H1 (cell line): ENCODE measurements at regions not wholly inside any gene's neighbourhood (a gene's known extent, or its start where the extent isn't known, plus 50 kb on each side); places are given as distances from the start of the nearest gene placed in this dataset.

ENCODE experiments used
- CTCF ChIA-PET: fragments of 300-600 bp; sonication (Branson Sonifier 250); formaldehyde crosslinking; loops from one replicate; lab custom pipeline; 2021; ENCODE audit not compliant: partially characterized antibody; lab: Charles Lee
- POLR2A ChIA-PET: fragments of 300-600 bp; sonication (Branson Sonifier 250); formaldehyde crosslinking; loops from one replicate; lab custom pipeline; 2021; ENCODE audit warnings: inconsistent platforms; ENCODE audit not compliant: partially characterized antibody; lab: Charles Lee
- DNase-seq, 2 experiments: peaks; one replicate each; pipeline versions ENCODE4 v3.0.0 to v3.0.0-alpha.2; 2010 to 2022; ENCODE audit warnings: low spot score in 2 of 2, low read depth in 1 of 2, mixed read lengths in 1 of 2
- FAIRE-seq: peaks from 2 replicates; lab custom pipeline; 2011; peaks lifted over from hg19 to GRCh38; lab: Jason Lieb, UNC
- H2AFZ ChIP-seq: 2 replicates; pipeline ENCODE4 v1.8.1; 2012; ENCODE audit warnings: low read length, inconsistent platforms
- H2AK5ac ChIP-seq: 2 replicates; pipeline ENCODE4 v1.6.1; 2013; ENCODE audit warnings: low read depth, low read length
- H2BK120ac ChIP-seq: replicated peaks from 2 replicates; pipeline ENCODE3; 2013; ENCODE audit warnings: low read depth, low read length, inconsistent platforms
- H2BK12ac ChIP-seq: 2 replicates; pipeline ENCODE4 v1.6.1; 2013; ENCODE audit warnings: low read depth, low read length
- H2BK15ac ChIP-seq: 2 replicates; pipeline ENCODE4 v1.6.1; 2013; ENCODE audit warnings: low read length
- H2BK20ac ChIP-seq: 2 replicates; pipeline ENCODE4 v1.6.1; 2013; ENCODE audit warnings: low read length
- H2BK5ac ChIP-seq: 2 replicates; pipeline ENCODE4 v1.6.1; 2013; ENCODE audit warnings: low read depth, low read length
- H3K14ac ChIP-seq: 2 replicates; pipeline ENCODE4 v1.6.1; 2013; ENCODE audit warnings: inconsistent platforms; ENCODE audit not compliant: insufficient read length
- H3K18ac ChIP-seq: 2 replicates; pipeline ENCODE4 v1.6.1; 2013; ENCODE audit warnings: low read length; ENCODE audit errors: extremely low read depth
- H3K23ac ChIP-seq: 2 replicates; pipeline ENCODE4 v1.6.1; 2013; ENCODE audit warnings: inconsistent platforms; ENCODE audit not compliant: insufficient read length
- H3K23me2 ChIP-seq: 2 replicates; pipeline ENCODE4 v1.6.1; 2013; ENCODE audit warnings: low read depth, low read length
- H3K27ac ChIP-seq: 2 replicates; pipeline ENCODE4 v1.6.1; 2011; ENCODE audit warnings: low read depth, low read length, inconsistent platforms
- H3K27me3 ChIP-seq, 4 experiments: replicated peaks in 1 of 4; 1 replicate in 1 of 4; 2 replicates in 3 of 4; pipeline versions ENCODE4 v1.6.1 to v1.8.1; 2011 to 2013; ENCODE audit warnings: low read length in 3 of 4, mild to moderate bottlenecking in 3 of 4, inconsistent platforms in 2 of 4, mixed read lengths in 2 of 4, moderate library complexity in 1 of 4; ENCODE audit not compliant: control insufficient read depth in 3 of 4, insufficient read depth in 3 of 4; ENCODE audit errors: extremely low read depth in 1 of 4
- H3K36me3 ChIP-seq, 4 experiments: 2 replicates each; pipeline versions ENCODE4 v1.6.1 to v1.8.1; 2011 to 2013; ENCODE audit warnings: mild to moderate bottlenecking in 4 of 4, low read length in 3 of 4, moderate library complexity in 2 of 4, control low read depth in 1 of 4, inconsistent platforms in 1 of 4; ENCODE audit not compliant: insufficient read depth in 4 of 4, control insufficient read depth in 2 of 4
- H3K4ac ChIP-seq: replicated peaks from 2 replicates; pipeline ENCODE3; 2013; ENCODE audit warnings: low read length, low read depth, mixed read lengths, inconsistent platforms; ENCODE audit not compliant: insufficient read length
- H3K4me1 ChIP-seq, 4 experiments: replicated peaks in 1 of 4; 1 replicate in 1 of 4; 2 replicates in 3 of 4; pipeline versions ENCODE4 v1.6.1 to v1.8.1; 2011 to 2013; ENCODE audit warnings: low read length in 3 of 4, inconsistent platforms in 2 of 4, mixed read lengths in 1 of 4; ENCODE audit not compliant: insufficient read depth in 4 of 4, control insufficient read depth in 3 of 4
- H3K4me2 ChIP-seq, 2 experiments: 2 replicates each; pipeline versions ENCODE4 v1.6.1 to v1.8.1; 2011 to 2013; ENCODE audit warnings: low read depth in 2 of 2, low read length in 2 of 2, control low read depth in 1 of 2, inconsistent platforms in 1 of 2, mild to moderate bottlenecking in 1 of 2; ENCODE audit not compliant: insufficient read depth in 1 of 2
- H3K4me3 ChIP-seq, 4 experiments: fragments of 200-600, 300-600 bp in 1 of 4; sonication (generic), shearing (Covaris generic), sonication (Bioruptor Twin) in 1 of 4; 2 replicates each; pipeline versions ENCODE4 v1.5.1 to v1.8.1; 2011 to 2016; ENCODE audit warnings: low read length in 4 of 4, low read depth in 3 of 4, control low read depth in 2 of 4, inconsistent platforms in 2 of 4, mild to moderate bottlenecking in 2 of 4, mixed read lengths in 1 of 4, moderate library complexity in 1 of 4; ENCODE audit not compliant: insufficient read depth in 2 of 4; ENCODE audit errors: extremely low read depth in 1 of 4
- H3K56ac ChIP-seq: replicated peaks from 2 replicates; pipeline ENCODE3; 2013; ENCODE audit warnings: low read depth, mild to moderate bottlenecking, mixed read lengths, low read length, inconsistent platforms; ENCODE audit not compliant: insufficient read length
- H3K79me1 ChIP-seq: 2 replicates; pipeline ENCODE4 v1.6.1; 2013; ENCODE audit warnings: low read depth, low read length, control low read depth
- H3K79me2 ChIP-seq, 2 experiments: 2 replicates each; pipeline versions ENCODE4 v1.6.1 to v1.8.1; 2012 to 2013; ENCODE audit warnings: low read length in 2 of 2, mild to moderate bottlenecking in 2 of 2, inconsistent platforms in 1 of 2; ENCODE audit not compliant: insufficient read depth in 2 of 2, control insufficient read depth in 1 of 2
- H3K9ac ChIP-seq, 4 experiments: replicated peaks in 1 of 4; 1 replicate in 1 of 4; 2 replicates in 3 of 4; pipeline versions ENCODE4 v1.6.1 to v1.8.1; 2011 to 2013; ENCODE audit warnings: low read depth in 3 of 4, low read length in 3 of 4, control low read depth in 2 of 4, mild to moderate bottlenecking in 2 of 4, moderate library complexity in 2 of 4, inconsistent platforms in 1 of 4; ENCODE audit errors: extremely low read depth in 1 of 4
- H3K9me3 ChIP-seq, 2 experiments: 2 replicates each; pipeline versions ENCODE4 v1.6.1 to v1.8.1; 2012 to 2013; ENCODE audit warnings: mild to moderate bottlenecking in 2 of 2, moderate library complexity in 2 of 2, control low read depth in 1 of 2, inconsistent platforms in 1 of 2, low read depth in 1 of 2, low read length in 1 of 2, mixed read lengths in 1 of 2; ENCODE audit not compliant: insufficient read depth in 2 of 2
- H4K20me1 ChIP-seq, 2 experiments: replicated peaks in 1 of 2; 2 replicates each; pipeline versions ENCODE3 to v1.8.1; 2011 to 2013; ENCODE audit warnings: inconsistent platforms in 2 of 2, low read length in 2 of 2, mild to moderate bottlenecking in 1 of 2; ENCODE audit not compliant: insufficient read depth in 2 of 2, control insufficient read depth in 1 of 2
- H4K5ac ChIP-seq: 2 replicates; pipeline ENCODE4 v1.6.1; 2013; ENCODE audit warnings: low read length, low read depth, mixed read lengths, inconsistent platforms; ENCODE audit not compliant: insufficient read length
- H4K8ac ChIP-seq: 2 replicates; pipeline ENCODE4 v1.8.0; 2013; ENCODE audit warnings: mild to moderate bottlenecking, moderate library complexity, low read length, inconsistent platforms; ENCODE audit not compliant: insufficient read depth; ENCODE audit errors: extremely low read depth
- H4K91ac ChIP-seq: replicated peaks from 2 replicates; pipeline ENCODE3; 2013; ENCODE audit warnings: low read length, mixed read lengths, inconsistent platforms; ENCODE audit not compliant: insufficient read length
- BCL11A ChIP-seq, 2 experiments: IDR thresholded peaks; one replicate each; pipeline ENCODE4 v1.6.1; 2011; ENCODE audit warnings: low read depth in 2 of 2, low read length in 2 of 2, mild to moderate bottlenecking in 2 of 2
- HDAC2 ChIP-seq, 2 experiments: fragments of 300-600 bp in 1 of 2; sonication (generic) in 1 of 2; IDR thresholded peaks; 2 replicates each; pipeline ENCODE4 v1.6.1; 2011 to 2012; ENCODE audit warnings: low read depth in 2 of 2, low read length in 2 of 2, mild to moderate bottlenecking in 2 of 2, moderate library complexity in 2 of 2, borderline replicate concordance in 1 of 2, inconsistent platforms in 1 of 2
- NRF1 ChIP-seq: IDR thresholded peaks from 2 replicates; pipeline ENCODE4 v1.6.1; 2011; ENCODE audit warnings: mild to moderate bottlenecking, low read depth, low read length, improper control_type of control experiment
- TAF1 ChIP-seq: IDR thresholded peaks from 2 replicates; pipeline ENCODE4 v1.6.1; 2011; ENCODE audit warnings: mild to moderate bottlenecking, low read depth, low read length
- YY1 ChIP-seq: IDR thresholded peaks from 2 replicates; pipeline ENCODE4 v1.6.1; 2011; ENCODE audit warnings: low read depth, mild to moderate bottlenecking, low read length
- WGBS, 2 experiments: shearing (Covaris generic) in 1 of 2; methylation state at CpG; one replicate each; pipeline versions ENCODE4 v1.1.6 to v1.1.7; 2013 to 2015; ENCODE audit warnings: low lambda C conversion rate in 2 of 2, mixed read lengths in 2 of 2, inconsistent platforms in 1 of 2, low coverage in 1 of 2, missing lambda C conversion rate in 1 of 2; ENCODE audit not compliant: insufficient replicate concordance in 2 of 2, insufficient coverage in 1 of 2, insufficient read length in 1 of 2; ENCODE audit errors: extremely low coverage in 1 of 2, missing lambda C conversion rate in 1 of 2; 5-methylcytosine and 5-hydroxymethylcytosine counted together

DNA sequence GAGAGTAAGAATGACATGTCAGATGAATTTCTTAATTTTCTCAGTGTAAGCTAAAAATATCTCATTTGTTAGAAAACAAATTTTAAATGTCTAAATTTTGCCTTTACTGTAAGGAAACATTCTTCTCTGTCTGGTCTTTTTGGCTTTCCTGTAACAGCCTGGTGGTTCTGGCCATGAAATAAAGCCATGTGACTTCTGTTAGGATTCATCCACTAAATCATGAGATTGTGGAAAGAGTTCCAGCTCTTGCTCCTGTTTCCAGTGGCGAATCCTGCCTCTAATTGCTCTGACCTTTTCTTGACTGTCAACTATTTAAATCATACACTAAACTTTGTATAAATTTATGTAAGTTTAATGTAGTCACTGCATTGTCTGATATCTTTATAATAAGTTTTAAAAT, 398.5 kb upstream of the AKR1E2 start:
- ChIA-PET CTCF (no interaction called here), POLR2A (no interaction called here)
- Histone ChIP-seq H2AFZ (no peak overlapping the region), H3K36me3 (no peaks in the 10 kb centered on the region), H3K23ac (no peak overlapping the region), H3K79me1 (no peaks in the 10 kb centered on the region), H4K91ac (no peak overlapping the region), H2BK20ac (no peak overlapping the region), H2BK5ac (no peak overlapping the region), H3K14ac (no peak overlapping the region), H3K27me3 (no peaks in the 10 kb centered on the region), H3K4me3 (no peak overlapping the region), H3K27ac (no peak overlapping the region), H3K23me2 (no peaks in the 10 kb centered on the region), H3K4me1 (no peaks in the 10 kb centered on the region), H3K79me2 (no peaks in the 10 kb centered on the region), H4K20me1 (no peaks in the 10 kb centered on the region), H3K9me3 (no peaks in the 10 kb centered on the region), H2AK5ac (no peak overlapping the region), H4K8ac (no peak overlapping the region), H2BK12ac (no peak overlapping the region), H3K4ac (no peak overlapping the region), H3K4me2 (no peak overlapping the region), H3K56ac (no peak overlapping the region), H2BK120ac (no peak overlapping the region), H3K18ac (no peak overlapping the region), H2BK15ac (no peak overlapping the region), H3K9ac (no peak overlapping the region), H4K5ac (no peak overlapping the region)
- no peak for TF ChIP-seq BCL11A (IDR thresholded peaks at IDR 0.05; ENCODE audit: low read depth in 2 of 2, low read length in 2 of 2)
- no peak for TF ChIP-seq TAF1
- TF ChIP-seq NRF1 = no peak
- TF ChIP-seq YY1 = no peak
- TF ChIP-seq HDAC2 (IDR thresholded peaks at IDR 0.05; ENCODE audit: borderline replicate concordance in 1 of 2, low read depth in 2 of 2, low read length in 2 of 2) = no peak
- FAIRE-seq = no peak
- no peak for DNase-seq
- WGBS, 2 experiments = 95% methylated on average over 1 of the region's 1 CpG; no CpG with 5 or more reads in 1 of the 2 experiments
